ENCODE measurements at regions not wholly inside any gene's neighbourhood (a gene's known extent, or its start where the extent isn't known, plus 50 kb on each side); places are given as distances from the start of the nearest gene placed in this dataset.
A peak's percentile ranks its signal among the peaks of the same experiment; 100 is the strongest.

DNA sequence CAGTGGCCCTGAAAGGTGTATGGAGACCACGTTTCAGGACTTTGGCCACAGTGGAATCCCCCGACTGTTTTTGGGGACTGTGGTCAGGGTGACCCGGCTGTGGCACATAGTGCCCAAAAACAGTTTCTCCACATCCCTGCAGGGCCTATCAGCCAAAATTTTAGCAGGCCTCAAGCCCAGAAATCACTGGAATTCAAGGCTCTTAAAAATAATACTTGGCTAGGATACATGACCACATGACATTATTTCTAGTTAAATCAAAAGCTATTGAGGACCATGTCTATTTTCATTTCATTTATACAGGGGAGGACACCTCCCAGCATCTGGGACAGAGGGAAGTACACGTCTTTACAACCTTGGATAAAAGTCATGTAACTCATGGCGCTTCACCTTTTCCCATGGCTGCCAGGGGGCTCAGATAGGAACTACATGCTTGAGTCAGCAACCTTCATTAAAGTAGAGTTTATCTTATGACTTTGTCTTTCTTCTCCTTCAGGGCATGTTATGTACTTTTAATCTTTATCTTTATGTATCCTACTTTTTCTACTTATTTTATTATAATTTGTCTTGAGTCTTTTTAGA is 70.8 kb upstream of the CD93 start:
- peaks cover 23% of the 10 kb centered on the region for H3K4me1 Mint-ChIP-seq
- H3K27me3 Mint-ChIP-seq (ENCODE audit: low read depth) = no peaks in the 10 kb centered on the region
- no peak overlapping the region for H3K27ac Mint-ChIP-seq
- TF ChIP-seq, protein P1, sequence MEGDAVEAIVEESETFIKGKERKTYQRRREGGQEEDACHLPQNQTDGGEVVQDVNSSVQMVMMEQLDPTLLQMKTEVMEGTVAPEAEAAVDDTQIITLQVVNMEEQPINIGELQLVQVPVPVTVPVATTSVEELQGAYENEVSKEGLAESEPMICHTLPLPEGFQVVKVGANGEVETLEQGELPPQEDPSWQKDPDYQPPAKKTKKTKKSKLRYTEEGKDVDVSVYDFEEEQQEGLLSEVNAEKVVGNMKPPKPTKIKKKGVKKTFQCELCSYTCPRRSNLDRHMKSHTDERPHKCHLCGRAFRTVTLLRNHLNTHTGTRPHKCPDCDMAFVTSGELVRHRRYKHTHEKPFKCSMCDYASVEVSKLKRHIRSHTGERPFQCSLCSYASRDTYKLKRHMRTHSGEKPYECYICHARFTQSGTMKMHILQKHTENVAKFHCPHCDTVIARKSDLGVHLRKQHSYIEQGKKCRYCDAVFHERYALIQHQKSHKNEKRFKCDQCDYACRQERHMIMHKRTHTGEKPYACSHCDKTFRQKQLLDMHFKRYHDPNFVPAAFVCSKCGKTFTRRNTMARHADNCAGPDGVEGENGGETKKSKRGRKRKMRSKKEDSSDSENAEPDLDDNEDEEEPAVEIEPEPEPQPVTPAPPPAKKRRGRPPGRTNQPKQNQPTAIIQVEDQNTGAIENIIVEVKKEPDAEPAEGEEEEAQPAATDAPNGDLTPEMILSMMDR (IDR thresholded peaks at IDR 0.05; ENCODE audit: unreplicated experiment) = no peak
- no peaks in the 10 kb centered on the region for H3K36me3 Mint-ChIP-seq
- H3K9me3 Mint-ChIP-seq = no peaks in the 10 kb centered on the region
- no peak overlapping the region for H3K4me3 Mint-ChIP-seq
- DNase-seq (ENCODE audit: low spot score in 2 of 2, unreplicated experiment in 2 of 2) = peak in 1 of 2 experiments; percentile 19

DNA sequence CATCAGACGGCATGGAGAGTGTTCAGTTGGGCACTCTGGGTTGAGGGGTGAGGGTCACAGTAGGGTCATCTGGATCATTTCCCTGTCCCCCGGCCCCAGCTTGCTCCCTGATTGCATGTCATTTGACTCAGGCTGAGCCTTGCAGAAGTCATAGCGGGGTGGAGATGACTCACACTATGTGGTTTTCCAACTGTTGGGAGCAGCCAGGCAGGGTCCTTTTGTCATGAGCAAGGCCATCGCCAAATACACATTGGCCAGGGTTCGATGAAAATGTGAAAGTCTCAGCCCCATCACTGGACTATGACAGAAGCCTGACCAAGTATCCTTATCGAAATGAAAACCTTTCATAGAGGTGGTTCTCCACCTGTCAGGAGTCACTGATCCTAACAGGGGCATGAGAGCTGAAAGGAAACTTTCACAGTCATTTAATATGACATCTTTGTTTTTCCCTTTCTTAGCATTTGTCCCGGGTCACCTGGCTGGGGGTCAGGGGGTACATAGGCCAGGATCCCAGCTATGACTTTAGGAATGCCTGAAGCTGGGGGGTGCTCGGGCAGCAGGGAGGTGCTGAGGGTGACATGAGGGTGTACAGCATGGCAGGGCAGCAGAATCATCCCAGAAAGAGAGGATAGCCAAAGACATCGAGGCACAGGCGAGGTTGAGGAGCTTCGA is 70.2 kb upstream of the CD93 start:
- Mint-ChIP-seq H3K4me1 (peaks cover 23% of the 10 kb centered on the region), H3K36me3 (no peaks in the 10 kb centered on the region), H3K27ac (no peak overlapping the region), H3K27me3 (ENCODE audit: low read depth) (no peaks in the 10 kb centered on the region), H3K9me3 (no peaks in the 10 kb centered on the region), H3K4me3 (no peak overlapping the region)
- peak in 1 of 2 experiments; percentile 28 for DNase-seq (ENCODE audit: low spot score in 2 of 2, unreplicated experiment in 2 of 2)
- TF ChIP-seq, protein P1 (IDR thresholded peaks at IDR 0.05; ENCODE audit: unreplicated experiment) = no peak

- Mint-ChIP-seq H3K9me3 (no peaks in the 10 kb centered on the region), H3K4me3 (no peak overlapping the region), H3K27ac (peak overlapping the region; percentile 37), H3K36me3 (no peaks in the 10 kb centered on the region), H3K4me1 (peaks cover 19% of the 10 kb centered on the region), H3K27me3 (ENCODE audit: low read depth) (no peaks in the 10 kb centered on the region)
- DNase-seq (ENCODE audit: low spot score in 2 of 2, unreplicated experiment in 2 of 2) = peak in 1 of 2 experiments; percentile 37
- TF ChIP-seq, protein P1 (IDR thresholded peaks at IDR 0.05; ENCODE audit: unreplicated experiment) = no peak
These were observed 69.0 kb upstream of the CD93 start for GRCh38 chr20:23155141-23155590.

- H3K27ac Mint-ChIP-seq = no peak overlapping the region
- no peak overlapping the region for H3K4me3 Mint-ChIP-seq
- H3K36me3 Mint-ChIP-seq = no peaks in the 10 kb centered on the region
- no peaks in the 10 kb centered on the region for H3K27me3 Mint-ChIP-seq (ENCODE audit: low read depth)
- no peak for DNase-seq (ENCODE audit: low spot score in 2 of 2, unreplicated experiment in 2 of 2)
- TF ChIP-seq, protein P1 (IDR thresholded peaks at IDR 0.05; ENCODE audit: unreplicated experiment) = no peak
- H3K4me1 Mint-ChIP-seq = peaks cover 12% of the 10 kb centered on the region
- no peaks in the 10 kb centered on the region for H3K9me3 Mint-ChIP-seq
These were observed 67.7 kb upstream of the CD93 start for GRCh38 chr20:23153696-23154341.

- DNase-seq (ENCODE audit: low spot score in 2 of 2, unreplicated experiment in 2 of 2) = peak in 1 of 2 experiments; percentile 17
- no peak overlapping the region for H3K27ac Mint-ChIP-seq
These were observed 66.8 kb upstream of the CD93 start for GRCh38 chr20:23152902-23153301.

More at GRCh38 chr20:23152902-23153301, 66.8 kb upstream of the CD93 start:
- TF ChIP-seq, protein P1 (IDR thresholded peaks at IDR 0.05; ENCODE audit: unreplicated experiment) = no peak
- Mint-ChIP-seq H3K36me3 (no peaks in the 10 kb centered on the region), H3K4me3 (no peak overlapping the region), H3K4me1 (peaks cover 12% of the 10 kb centered on the region), H3K9me3 (no peaks in the 10 kb centered on the region), H3K27me3 (ENCODE audit: low read depth) (no peaks in the 10 kb centered on the region)

Measured in mesothelial cell of epicardium (in vitro differentiated cells).